Mucosa of rectum (tissue), 2 donors: ENCODE measurements at regions not wholly inside any gene's neighbourhood (a gene's known extent, or its start where the extent isn't known, plus 50 kb on each side); places are given as distances from the start of the nearest gene placed in this dataset.

Source experiments
- H3K27ac ChIP-seq, 2 donors: one replicate each; pipeline ENCODE4 v1.7.0; 2013; ENCODE audit warnings: inconsistent platforms in 2 of 2, low read depth in 2 of 2, low read length in 2 of 2
- H3K27me3 ChIP-seq, 2 donors: one replicate each; pipeline ENCODE4 v1.7.0; 2013; ENCODE audit warnings: low read length in 2 of 2; ENCODE audit not compliant: control insufficient read depth in 2 of 2, insufficient read depth in 2 of 2
- H3K36me3 ChIP-seq, 2 donors: one replicate each; pipeline ENCODE4 v1.7.0; 2013; ENCODE audit warnings: low read length in 2 of 2; ENCODE audit not compliant: control insufficient read depth in 2 of 2, insufficient read depth in 2 of 2
- H3K4me1 ChIP-seq, 2 donors: one replicate each; pipeline ENCODE4 v1.7.0; 2013; ENCODE audit warnings: low read length in 2 of 2, mild to moderate bottlenecking in 1 of 2; ENCODE audit not compliant: control insufficient read depth in 2 of 2, insufficient read depth in 2 of 2
- H3K4me3 ChIP-seq, 2 donors: one replicate each; pipeline ENCODE4 v1.7.0; 2013; ENCODE audit warnings: low read length in 2 of 2
- H3K9ac ChIP-seq, 2 donors: one replicate each; pipeline ENCODE4 v1.7.0; 2013; ENCODE audit warnings: low read length in 2 of 2, low read depth in 1 of 2, mild to moderate bottlenecking in 1 of 2
- H3K9me3 ChIP-seq, 2 donors: one replicate each; pipeline ENCODE4 v1.7.0; 2013; ENCODE audit warnings: low read length in 2 of 2; ENCODE audit not compliant: control insufficient read depth in 2 of 2
- donor health status: healthy.
- donor health status: Normal muscosa, but diverticular disease.

DNA sequence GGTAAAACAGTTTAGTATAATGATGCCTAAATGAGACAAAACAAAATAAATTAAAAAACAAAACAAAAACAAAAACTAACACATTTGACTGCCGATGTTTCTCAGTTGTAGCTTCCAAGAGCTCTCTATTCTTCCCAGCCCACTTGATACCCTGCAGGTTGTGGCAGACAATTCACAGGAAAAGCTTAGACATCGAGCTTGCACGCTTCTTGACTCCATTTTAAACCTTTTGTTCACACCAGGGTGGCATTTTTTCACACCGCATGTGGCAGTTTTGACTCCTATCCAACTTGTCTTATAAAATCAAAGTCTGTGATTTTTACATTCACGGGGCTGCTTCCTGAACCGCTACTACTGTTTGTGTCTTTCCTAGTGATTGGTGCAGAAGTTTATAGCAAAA lies 575.9 kb downstream of the USP25 start:
- H3K4me1 ChIP-seq = no peaks in the 10 kb centered on the region
- H3K36me3 ChIP-seq = no peaks in the 10 kb centered on the region
- H3K4me3 ChIP-seq = no peak overlapping the region
- H3K9ac ChIP-seq = no peak overlapping the region
- H3K27me3 ChIP-seq = no peaks in the 10 kb centered on the region
- H3K27ac ChIP-seq = no peak overlapping the region
- no peaks in the 10 kb centered on the region for H3K9me3 ChIP-seq

DNA sequence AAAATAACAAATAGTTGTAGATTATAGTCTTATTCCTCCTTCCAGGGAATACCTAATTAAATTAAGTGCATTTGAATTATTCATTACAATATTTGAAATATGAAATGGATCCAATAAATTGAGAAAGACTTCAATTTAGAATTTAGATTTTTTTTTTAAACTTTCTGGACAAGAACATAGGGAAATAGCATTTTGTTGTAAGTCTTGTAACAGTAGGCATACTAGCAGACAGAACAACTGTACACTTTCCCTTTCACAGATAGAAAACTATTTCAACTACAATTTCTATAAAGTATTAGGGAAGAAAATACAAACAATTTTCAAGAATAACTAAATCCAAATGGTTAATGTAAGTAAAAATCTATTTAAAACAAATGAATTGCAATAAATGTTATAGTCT lies 577.5 kb downstream of the USP25 start:
- H3K27ac ChIP-seq = no peak overlapping the region
- H3K27me3 ChIP-seq = no peaks in the 10 kb centered on the region
- no peaks in the 10 kb centered on the region for H3K4me1 ChIP-seq
- H3K4me3 ChIP-seq = no peak overlapping the region
- no peak overlapping the region for H3K9ac ChIP-seq
- no peaks in the 10 kb centered on the region for H3K9me3 ChIP-seq
- H3K36me3 ChIP-seq = no peaks in the 10 kb centered on the region

DNA sequence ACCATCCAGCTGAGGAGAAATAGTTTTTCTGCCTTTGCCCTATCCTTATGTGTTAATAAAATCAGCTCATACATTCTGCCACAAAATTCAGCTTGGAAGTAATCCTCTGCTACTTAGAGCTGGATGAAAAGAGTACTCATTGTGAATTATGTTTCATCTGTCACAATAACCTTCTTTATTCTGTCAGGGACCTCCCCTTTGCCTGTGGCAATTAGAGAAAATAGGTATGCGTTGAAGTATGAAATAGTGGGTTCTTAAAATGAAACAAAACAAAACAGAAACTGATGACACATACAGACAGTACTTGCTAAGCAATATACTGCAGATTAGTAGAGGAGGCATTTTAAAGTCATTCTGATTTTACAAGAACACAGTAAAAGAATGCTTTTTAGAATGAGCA lies 578.5 kb downstream of the USP25 start:
- no peaks in the 10 kb centered on the region for H3K9me3 ChIP-seq
- H3K9ac ChIP-seq = no peak overlapping the region
- H3K4me3 ChIP-seq = no peak overlapping the region
- no peaks in the 10 kb centered on the region for H3K27me3 ChIP-seq
- H3K27ac ChIP-seq = no peak overlapping the region
- H3K36me3 ChIP-seq = no peaks in the 10 kb centered on the region
- H3K4me1 ChIP-seq = no peaks in the 10 kb centered on the region

DNA sequence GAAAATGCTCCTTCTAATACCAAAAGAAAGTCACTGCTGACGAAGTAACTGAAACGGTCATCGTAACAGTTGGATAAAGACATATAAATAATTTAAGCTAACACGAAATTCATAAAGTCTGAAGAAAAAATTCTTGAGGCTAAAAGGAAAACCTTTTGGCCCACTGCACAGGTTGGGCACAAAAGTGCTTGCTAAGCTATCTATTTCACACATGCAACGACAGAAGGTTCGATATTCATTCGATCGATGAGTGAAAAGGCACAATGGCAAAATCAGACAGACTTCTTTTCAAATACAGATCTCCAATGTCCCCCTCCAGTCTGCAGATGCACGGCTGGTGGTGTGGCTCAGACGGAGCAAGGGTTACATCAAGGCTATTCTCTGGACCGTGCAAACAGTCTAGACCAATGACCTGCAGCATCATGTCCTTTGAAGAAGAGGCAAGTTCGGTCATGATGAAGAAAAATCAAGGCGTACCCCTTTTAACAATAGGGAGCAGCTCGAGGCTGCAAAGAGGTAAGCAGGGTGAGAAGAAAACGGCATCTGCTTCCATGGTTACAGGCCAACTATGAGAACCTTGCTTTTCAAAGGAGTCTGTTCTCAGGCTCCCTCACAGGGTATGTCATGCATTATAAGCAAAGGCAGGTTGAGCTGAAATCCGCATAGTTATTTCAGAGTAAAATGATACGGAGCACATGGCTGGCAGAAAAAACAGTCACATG lies 579.6 kb downstream of the USP25 start:
- no peaks in the 10 kb centered on the region for H3K27me3 ChIP-seq
- H3K4me3 ChIP-seq = no peak overlapping the region
- H3K4me1 ChIP-seq = no peaks in the 10 kb centered on the region
- H3K36me3 ChIP-seq = no peaks in the 10 kb centered on the region
- no peaks in the 10 kb centered on the region for H3K9me3 ChIP-seq
- no peak overlapping the region for H3K27ac ChIP-seq
- no peak overlapping the region for H3K9ac ChIP-seq

DNA sequence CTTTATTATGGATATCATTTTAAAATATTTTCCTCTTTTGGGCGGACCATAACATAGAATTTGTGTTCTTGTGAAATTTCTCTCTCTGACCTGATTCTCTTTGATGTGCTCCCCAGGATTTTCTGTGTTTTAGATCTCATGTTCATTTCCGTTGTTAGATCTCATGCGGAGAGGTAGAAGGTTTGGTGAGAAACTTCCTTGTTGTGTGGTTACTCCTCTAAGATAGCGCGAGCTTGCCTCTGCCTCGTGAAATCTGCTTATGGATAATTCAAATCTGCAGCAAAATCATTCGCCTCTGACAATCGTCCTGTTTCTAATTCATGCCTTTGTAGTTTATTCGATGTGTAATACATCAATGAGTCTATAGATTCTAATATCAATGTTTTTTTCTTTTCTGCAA lies 580.4 kb downstream of the USP25 start:
- H3K27ac ChIP-seq = no peak overlapping the region
- no peak overlapping the region for H3K9ac ChIP-seq
- H3K4me3 ChIP-seq = no peak overlapping the region
- no peaks in the 10 kb centered on the region for H3K9me3 ChIP-seq
- no peaks in the 10 kb centered on the region for H3K4me1 ChIP-seq
- no peaks in the 10 kb centered on the region for H3K27me3 ChIP-seq
- no peaks in the 10 kb centered on the region for H3K36me3 ChIP-seq

DNA sequence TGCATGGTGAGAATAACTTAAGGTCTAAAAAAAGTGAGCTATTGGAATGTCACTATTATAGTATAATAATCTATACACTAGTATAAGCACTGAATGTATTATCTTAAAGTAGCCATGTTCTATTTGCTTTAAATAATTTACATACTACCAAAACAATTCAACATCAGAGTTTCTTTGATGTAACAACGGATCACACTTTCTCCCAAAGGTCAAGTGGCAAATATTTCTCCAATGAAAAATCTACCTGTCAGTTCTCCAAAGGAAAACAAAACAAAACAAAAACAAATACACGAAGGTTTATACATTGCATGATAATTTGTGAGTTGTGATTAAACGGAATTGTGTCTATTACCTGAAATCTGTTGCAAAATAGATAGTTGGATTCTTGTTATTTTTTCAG lies 581.4 kb downstream of the USP25 start:
- Histone ChIP-seq H3K4me3 (no peak overlapping the region), H3K9ac (no peak overlapping the region), H3K27ac (no peak overlapping the region), H3K9me3 (no peaks in the 10 kb centered on the region), H3K27me3 (no peaks in the 10 kb centered on the region), H3K36me3 (no peaks in the 10 kb centered on the region), H3K4me1 (no peaks in the 10 kb centered on the region)

DNA sequence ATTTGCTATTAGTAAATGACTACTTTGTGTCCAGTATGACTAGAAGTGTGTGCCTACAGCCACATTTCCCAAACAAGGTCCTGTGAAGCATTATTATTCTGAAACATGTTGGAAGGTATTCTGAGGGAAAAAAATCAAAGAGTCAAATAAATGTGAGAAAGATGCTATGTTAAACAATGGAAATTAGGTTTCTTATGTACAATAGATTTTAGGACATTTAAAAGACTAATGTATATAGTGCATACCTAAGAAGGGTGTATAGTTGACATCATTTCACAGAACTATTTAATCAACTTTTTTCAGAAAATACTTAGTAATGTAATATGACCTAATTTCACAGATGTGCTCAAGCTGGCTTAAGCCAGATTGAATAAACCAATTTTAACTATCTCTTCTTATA lies 582.5 kb downstream of the USP25 start:
- Histone ChIP-seq H3K27me3 (no peaks in the 10 kb centered on the region), H3K9me3 (no peaks in the 10 kb centered on the region), H3K9ac (no peak overlapping the region), H3K4me1 (no peaks in the 10 kb centered on the region), H3K36me3 (no peaks in the 10 kb centered on the region), H3K27ac (no peak overlapping the region), H3K4me3 (no peak overlapping the region)

DNA sequence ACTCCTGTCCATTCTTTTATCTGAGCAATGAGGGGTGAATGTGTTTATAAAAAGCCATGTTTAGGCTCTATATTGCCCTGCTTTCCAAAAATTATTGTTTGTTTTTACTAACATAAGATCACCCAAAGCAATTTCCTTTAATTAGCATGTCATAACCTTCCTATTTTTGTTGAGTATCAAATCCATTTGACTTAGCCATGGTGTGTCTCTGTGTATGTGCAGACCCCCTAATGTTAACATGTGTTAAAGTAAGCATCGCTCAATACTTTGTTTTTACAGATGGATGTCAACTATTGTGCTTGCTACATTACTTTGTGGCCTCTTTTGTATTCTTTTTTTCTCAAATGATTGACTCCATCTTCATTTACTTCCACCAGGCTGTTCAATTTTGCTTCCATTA lies 585.4 kb downstream of the USP25 start:
- no peak overlapping the region for H3K27ac ChIP-seq

DNA sequence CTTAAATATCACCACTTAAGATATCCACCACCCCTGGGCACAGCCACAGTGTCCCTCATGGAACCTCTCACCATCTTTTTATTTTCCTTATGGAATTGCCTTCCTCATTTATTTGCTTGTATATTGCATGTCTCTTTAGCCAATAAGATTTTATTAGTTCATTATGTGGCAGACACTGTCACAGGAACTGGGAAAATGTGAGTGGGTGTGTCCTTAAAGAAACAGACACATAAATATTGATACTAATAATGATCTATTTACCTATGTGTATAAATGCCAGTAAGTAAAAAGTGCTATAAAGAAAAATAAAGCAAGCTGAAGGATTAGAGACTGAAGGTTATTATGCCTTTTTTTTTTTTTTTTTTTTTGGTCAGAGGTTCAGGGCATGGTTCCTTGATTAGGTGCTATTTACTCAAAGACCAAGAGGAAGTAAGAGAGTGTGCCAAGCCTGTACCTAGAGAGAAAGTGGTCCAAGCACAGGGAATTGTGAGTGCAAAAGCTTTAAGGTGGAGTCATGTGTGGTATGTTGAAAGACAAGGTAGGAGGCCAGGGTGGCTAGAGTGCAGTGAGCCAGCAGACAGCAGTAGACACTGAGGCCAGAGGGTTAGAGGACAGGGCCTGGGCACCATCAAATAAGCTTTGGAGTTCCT lies 589.0 kb downstream of the USP25 start:
- Histone ChIP-seq H3K4me1 (no peaks in the 10 kb centered on the region), H3K9ac (no peak overlapping the region), H3K27me3 (no peaks in the 10 kb centered on the region), H3K36me3 (no peaks in the 10 kb centered on the region), H3K4me3 (no peak overlapping the region), H3K27ac (no peak overlapping the region), H3K9me3 (no peaks in the 10 kb centered on the region)

More for the DNA sequence above, 585.4 kb downstream of the USP25 start:
- Histone ChIP-seq H3K9ac (no peak overlapping the region), H3K4me3 (no peak overlapping the region), H3K36me3 (no peaks in the 10 kb centered on the region), H3K9me3 (no peaks in the 10 kb centered on the region), H3K27me3 (no peaks in the 10 kb centered on the region), H3K4me1 (no peaks in the 10 kb centered on the region)

DNA sequence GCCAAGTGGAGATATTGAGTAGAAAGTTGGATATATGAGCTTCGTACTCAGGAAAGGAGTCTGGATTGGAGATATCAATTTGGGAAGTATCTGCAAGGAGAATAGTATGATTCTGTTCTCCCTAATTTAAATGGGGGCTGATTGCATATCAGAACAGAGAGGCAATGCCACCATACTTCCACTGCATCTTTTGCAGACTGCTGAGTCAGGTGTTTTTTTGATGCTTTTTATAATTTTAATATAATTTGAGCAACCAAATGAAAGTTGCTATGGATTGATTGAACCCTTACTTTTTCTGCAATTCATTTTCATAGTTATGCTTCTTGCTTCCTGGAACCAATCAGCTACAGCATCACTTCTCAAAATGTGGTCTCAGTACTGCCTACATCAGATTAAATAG lies 590.3 kb downstream of the USP25 start:
- no peak overlapping the region for H3K4me3 ChIP-seq

More for the DNA sequence above, 590.3 kb downstream of the USP25 start:
- H3K27ac ChIP-seq = no peak overlapping the region
- H3K4me1 ChIP-seq = no peaks in the 10 kb centered on the region
- no peaks in the 10 kb centered on the region for H3K27me3 ChIP-seq
- no peak overlapping the region for H3K9ac ChIP-seq
- no peaks in the 10 kb centered on the region for H3K36me3 ChIP-seq
- no peaks in the 10 kb centered on the region for H3K9me3 ChIP-seq
